ENCODE measurements at regions not wholly inside any gene's neighbourhood (a gene's known extent, or its start where the extent isn't known, plus 50 kb on each side); places are given as distances from the start of the nearest gene placed in this dataset.

DNA sequence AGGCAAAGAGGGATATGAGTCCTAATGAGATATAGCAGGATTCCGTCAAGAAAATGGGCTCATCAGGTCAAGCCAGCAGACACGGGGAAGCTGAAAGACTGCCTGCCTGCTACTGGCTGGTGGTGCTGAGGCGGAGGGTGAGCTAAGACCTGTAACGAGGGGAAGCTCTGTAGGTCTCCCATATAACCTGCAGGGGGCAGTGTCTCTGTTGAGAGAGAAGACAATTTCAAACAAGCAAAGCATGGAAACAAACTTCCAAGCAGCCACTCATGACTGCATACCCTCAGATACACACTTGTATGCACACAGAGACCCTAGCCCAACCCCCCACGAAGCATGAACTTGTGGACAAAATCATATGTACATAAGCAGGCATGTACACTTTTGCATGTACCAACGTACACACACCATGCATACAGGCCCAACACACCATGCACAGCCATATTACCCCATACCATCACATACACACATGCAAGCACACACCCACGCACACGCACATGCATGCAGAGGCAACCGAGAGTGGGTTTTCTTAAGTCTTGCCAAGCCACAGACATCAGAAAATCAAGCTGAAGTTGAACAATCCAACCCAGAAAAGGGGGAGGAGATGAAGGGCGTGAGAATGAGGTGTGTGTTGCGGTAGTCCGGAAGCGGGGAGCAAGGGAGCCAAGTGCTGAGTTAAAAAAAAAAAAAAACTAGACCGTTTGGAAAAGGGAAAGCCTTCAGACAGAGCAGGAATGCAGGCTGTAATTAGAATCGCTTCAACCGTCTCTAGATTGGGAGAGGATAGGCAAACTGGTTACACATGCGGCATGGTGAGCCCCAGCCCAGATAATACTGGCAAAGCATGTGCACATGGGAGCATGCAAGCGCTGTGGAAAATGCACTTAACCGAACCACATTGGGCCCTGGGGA, 71.0 kb downstream of the PJA1 start:
- Mint-ChIP-seq H3K4me1 (no peaks in the 10 kb centered on the region), H3K27ac (no peak overlapping the region), H3K9me3 (no peaks in the 10 kb centered on the region), H3K4me3 (no peak overlapping the region), H3K27me3 (no peaks in the 10 kb centered on the region), H3K36me3 (ENCODE audit: low read depth) (no peaks in the 10 kb centered on the region)
- DNase-seq (peak; percentile 4), ATAC-seq (no peak)

DNA sequence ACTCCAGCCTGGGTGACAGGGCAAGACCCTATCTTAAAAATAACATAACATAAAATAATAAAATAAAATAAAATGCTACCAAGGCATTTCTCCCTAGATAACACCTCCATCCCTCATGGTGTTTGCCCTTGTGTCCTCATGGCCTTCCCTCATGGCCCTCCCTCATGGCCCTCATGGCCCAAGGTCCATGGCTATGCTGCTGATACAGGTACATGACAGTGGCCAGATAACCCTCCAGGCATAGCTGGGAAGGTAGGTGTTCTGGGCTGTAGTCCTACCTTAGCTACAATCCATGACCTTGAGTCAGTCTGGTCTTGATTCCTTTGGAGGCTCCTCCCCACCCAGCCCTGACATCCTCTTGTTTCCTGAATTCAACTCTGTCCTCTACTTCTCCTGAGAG, 75.2 kb downstream of the PJA1 start:
- ATAC-seq: no peak
- H3K4me1 Mint-ChIP-seq: no peaks in the 10 kb centered on the region

DNA sequence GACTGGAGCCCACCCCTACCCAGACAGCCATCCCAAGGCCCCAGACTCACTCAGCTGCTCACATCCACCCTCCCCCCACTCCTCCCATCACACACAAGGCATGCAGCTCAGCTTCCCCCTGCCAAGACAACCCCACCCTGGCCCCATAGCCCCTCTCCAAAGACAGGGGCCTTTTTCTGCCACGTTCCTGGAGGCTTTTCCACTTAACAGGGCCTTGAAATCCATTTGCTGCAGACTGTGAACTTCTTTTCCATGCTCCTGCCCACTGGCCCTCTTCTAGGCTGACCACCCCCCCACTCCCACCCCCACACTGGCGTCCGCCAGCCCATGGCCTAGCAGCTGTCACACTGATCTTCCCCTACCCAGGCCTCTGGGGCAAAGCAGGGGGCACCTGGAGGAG, 76.0 kb downstream of the PJA1 start:
- no peak for DNase-seq
- no peak overlapping the region for H3K27ac Mint-ChIP-seq
- no peak for ATAC-seq
- H3K4me1 Mint-ChIP-seq: no peaks in the 10 kb centered on the region
- no peaks in the 10 kb centered on the region for H3K27me3 Mint-ChIP-seq
- H3K9me3 Mint-ChIP-seq: no peaks in the 10 kb centered on the region
- no peaks in the 10 kb centered on the region for H3K36me3 Mint-ChIP-seq (ENCODE audit: low read depth)
- no peak overlapping the region for H3K4me3 Mint-ChIP-seq

More for the DNA sequence above, 75.2 kb downstream of the PJA1 start:
- Mint-ChIP-seq H3K27me3 (no peaks in the 10 kb centered on the region), H3K4me3 (no peak overlapping the region), H3K27ac (no peak overlapping the region), H3K9me3 (no peaks in the 10 kb centered on the region), H3K36me3 (ENCODE audit: low read depth) (no peaks in the 10 kb centered on the region)
- DNase-seq: no peak

DNA sequence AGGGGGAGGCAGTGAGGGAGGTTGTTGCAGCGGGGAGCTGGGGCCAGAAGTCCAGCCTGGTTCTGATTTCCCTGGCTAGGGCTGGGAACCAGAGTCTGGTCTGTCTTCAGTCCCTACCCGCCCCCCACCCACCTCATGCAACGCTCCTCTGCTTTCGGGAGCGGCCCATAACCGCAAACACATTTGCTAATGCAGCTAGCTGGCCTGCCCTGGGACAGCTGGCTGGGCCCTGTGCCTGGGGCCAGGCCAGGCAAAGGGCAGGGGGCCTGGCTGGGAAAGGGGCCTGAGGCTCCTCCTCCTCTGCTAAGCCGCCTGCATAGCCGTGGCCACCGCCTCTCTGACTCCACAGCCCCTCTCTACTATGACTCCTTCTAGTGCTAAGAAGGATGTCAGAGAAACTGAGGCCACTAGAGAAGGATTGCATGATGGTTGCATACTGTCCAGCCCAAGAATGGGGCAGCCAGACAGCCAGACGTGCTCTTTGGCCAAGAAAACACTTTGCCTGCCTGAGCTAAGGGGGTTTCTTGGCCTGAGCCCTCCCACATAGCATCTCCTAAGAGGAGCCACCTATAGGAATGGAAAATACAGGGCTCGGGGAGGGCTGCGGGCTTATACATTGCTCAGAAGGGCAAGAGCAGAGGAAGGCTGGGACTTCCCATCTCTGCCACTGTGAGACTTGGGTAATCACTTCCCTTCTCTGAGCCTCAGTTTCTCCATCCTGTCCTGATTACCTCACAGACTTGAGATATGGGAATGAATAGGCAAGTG, 76.9 kb downstream of the PJA1 start:
- Mint-ChIP-seq H3K4me1 (no peaks in the 10 kb centered on the region), H3K27me3 (no peaks in the 10 kb centered on the region), H3K9me3 (no peaks in the 10 kb centered on the region), H3K36me3 (ENCODE audit: low read depth) (no peaks in the 10 kb centered on the region), H3K4me3 (no peak overlapping the region), H3K27ac (no peak overlapping the region)
- ATAC-seq (no peak), DNase-seq (no peak)

DNA sequence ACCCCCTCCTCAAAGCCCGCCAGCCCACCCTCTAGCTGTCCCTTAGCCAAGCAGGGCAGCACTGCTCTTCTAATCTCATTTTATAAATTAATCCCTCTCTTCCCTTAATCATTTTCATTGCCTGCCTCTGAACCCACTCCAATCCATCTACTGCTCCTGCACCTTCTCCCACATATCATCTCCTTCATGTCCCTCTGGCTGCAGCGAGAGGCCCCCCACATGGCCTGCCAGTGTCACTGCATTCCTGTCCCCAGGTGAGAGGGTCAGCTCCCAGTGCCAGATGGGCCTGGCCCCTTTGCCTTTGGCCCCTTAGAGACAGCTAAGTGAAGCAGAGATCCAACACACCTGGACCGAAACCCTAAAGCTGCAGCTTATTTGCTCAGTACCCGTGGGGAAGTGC, 79.4 kb downstream of the PJA1 start:
- no peaks in the 10 kb centered on the region for H3K27me3 Mint-ChIP-seq
- no peaks in the 10 kb centered on the region for H3K4me1 Mint-ChIP-seq
- DNase-seq (no peak), ATAC-seq (no peak)
- H3K36me3 Mint-ChIP-seq (ENCODE audit: low read depth): no peaks in the 10 kb centered on the region
- H3K4me3 Mint-ChIP-seq: no peak overlapping the region
- H3K9me3 Mint-ChIP-seq: no peaks in the 10 kb centered on the region
- no peak overlapping the region for H3K27ac Mint-ChIP-seq

DNA sequence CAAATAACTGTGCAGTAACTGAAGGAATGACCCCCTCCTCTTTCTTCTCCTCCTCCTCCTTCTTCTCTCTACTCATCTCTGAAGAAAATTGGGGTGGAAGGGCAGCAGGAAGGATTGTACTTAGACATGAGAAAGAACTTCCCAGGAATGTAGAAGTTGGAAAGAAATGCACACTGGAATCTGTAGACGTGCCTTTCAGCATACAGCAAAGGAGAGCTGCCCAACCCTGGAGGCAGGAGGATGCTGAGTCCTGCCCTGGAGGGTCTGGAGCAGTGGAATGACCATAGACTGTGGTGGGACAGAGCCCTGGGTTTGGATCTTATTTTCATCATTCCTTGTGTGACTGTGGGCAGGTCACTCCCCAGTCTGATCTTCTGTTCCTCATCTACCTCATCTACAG, 80.1 kb downstream of the PJA1 start:
- ATAC-seq (no peak), DNase-seq (no peak)
- Mint-ChIP-seq H3K4me3 (no peak overlapping the region), H3K36me3 (ENCODE audit: low read depth) (no peaks in the 10 kb centered on the region), H3K9me3 (no peaks in the 10 kb centered on the region), H3K27ac (no peak overlapping the region), H3K27me3 (no peaks in the 10 kb centered on the region), H3K4me1 (no peaks in the 10 kb centered on the region)

DNA sequence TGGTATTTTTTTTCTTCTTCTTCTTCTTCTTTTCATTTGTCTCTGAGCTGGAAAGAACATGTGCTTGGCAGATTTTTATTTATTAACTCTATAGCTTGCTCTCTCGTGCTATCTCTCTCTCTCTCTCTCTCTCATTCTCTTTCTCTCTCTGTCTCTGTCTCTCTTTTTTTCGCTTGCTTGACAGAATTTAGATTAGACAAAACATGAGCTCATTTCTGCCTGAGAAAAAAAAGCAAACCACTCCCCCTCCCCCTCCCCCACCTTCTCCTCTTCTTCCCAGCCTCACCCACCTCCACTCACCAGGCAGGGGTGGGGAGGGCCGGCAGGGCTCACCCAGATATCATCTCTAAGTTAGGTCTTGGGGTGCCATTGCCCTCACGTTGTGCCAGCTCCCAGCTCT, 81.5 kb downstream of the PJA1 start:
- Mint-ChIP-seq H3K27ac (no peak overlapping the region), H3K36me3 (ENCODE audit: low read depth) (no peaks in the 10 kb centered on the region), H3K4me1 (no peaks in the 10 kb centered on the region), H3K4me3 (no peak overlapping the region), H3K9me3 (no peaks in the 10 kb centered on the region), H3K27me3 (no peaks in the 10 kb centered on the region)
- ATAC-seq: no peak
- no peak for DNase-seq

DNA sequence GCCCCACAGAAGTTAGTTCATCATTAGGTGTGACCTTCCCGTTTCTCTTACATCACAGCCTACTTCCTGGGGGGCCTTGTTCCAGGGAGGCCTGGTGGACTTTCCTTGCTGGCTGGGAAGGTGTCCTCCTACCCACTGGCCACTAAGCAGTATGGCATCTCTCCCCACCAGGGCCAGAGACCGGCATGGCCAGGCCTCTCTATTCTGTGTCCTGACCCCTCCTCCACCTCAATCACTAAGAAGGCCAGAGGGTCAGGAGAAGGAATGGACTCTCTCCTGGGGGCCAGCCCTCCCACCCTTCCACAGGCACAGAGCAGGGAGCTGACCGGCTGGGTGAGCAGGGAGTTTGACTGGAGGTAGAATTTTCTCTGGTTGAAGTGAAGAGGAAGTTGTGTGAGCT, 81.9 kb downstream of the PJA1 start:
- no peak overlapping the region for H3K4me3 Mint-ChIP-seq
- DNase-seq (no peak), ATAC-seq (no peak)
- H3K9me3 Mint-ChIP-seq: no peaks in the 10 kb centered on the region
- no peaks in the 10 kb centered on the region for H3K36me3 Mint-ChIP-seq (ENCODE audit: low read depth)
- H3K27me3 Mint-ChIP-seq: no peaks in the 10 kb centered on the region
- no peak overlapping the region for H3K27ac Mint-ChIP-seq
- H3K4me1 Mint-ChIP-seq: no peaks in the 10 kb centered on the region

DNA sequence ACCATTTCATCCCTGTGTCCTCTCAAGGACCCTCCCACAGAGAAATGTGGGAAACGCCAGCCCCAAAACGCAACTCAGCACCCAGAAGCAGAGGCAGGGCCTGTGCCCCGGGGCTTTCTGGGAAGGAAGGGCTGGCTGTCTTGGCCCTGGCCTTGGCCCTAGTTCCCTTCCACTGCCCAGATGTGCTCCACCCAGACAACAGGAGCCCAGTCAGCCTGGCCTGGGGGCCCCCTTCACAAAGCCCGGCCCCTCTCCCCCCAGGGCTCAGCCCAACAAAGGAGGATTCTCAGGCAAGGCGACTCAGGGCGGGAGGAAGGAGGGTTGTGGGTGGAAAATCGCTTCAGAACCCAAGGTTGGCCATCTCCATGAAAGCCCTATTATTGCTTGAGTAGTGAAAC, 82.5 kb downstream of the PJA1 start:
- Mint-ChIP-seq H3K4me1 (no peaks in the 10 kb centered on the region), H3K27ac (no peak overlapping the region), H3K4me3 (no peak overlapping the region), H3K27me3 (no peaks in the 10 kb centered on the region), H3K36me3 (ENCODE audit: low read depth) (no peaks in the 10 kb centered on the region), H3K9me3 (no peaks in the 10 kb centered on the region)
- ATAC-seq (no peak), DNase-seq (no peak)

DNA sequence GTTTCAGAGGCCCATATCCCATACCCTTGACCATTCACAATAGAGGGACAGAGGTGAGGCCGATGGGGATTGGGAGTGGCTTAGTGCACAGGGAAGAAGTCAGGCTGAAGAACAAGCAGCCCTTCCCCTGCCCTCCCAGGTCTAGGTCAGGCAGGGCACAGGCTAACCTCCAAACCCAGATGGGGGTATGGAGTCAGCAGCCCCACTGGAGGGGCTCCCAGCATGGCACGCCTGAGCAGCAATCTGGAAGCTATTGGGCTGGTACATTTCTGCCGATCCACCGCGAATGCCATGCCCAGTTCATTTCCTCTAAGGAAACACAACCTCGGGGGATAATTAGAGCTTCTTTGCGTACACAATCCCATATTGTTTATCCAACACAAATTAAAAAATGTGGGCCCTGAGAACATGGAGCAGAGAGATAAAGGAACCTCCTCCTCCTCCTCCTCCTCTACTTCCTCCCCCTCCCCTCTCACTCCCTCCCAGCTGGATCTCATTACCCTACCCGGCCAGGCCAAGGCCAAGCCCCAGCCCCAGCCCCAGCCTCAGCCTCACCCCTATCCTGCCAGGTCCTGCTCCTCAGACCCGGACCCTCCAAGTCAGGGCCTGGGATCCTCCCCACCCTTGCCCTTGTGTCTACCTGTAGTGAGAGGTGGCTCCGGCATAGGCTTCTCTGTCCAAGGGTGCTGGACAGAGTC, 83.0 kb downstream of the PJA1 start:
- H3K27ac Mint-ChIP-seq: no peak overlapping the region
- H3K27me3 Mint-ChIP-seq: no peaks in the 10 kb centered on the region
- H3K36me3 Mint-ChIP-seq (ENCODE audit: low read depth): no peaks in the 10 kb centered on the region
- H3K9me3 Mint-ChIP-seq: no peaks in the 10 kb centered on the region
- no peaks in the 10 kb centered on the region for H3K4me1 Mint-ChIP-seq
- no peak for DNase-seq
- no peak overlapping the region for H3K4me3 Mint-ChIP-seq
- no peak for ATAC-seq

DNA sequence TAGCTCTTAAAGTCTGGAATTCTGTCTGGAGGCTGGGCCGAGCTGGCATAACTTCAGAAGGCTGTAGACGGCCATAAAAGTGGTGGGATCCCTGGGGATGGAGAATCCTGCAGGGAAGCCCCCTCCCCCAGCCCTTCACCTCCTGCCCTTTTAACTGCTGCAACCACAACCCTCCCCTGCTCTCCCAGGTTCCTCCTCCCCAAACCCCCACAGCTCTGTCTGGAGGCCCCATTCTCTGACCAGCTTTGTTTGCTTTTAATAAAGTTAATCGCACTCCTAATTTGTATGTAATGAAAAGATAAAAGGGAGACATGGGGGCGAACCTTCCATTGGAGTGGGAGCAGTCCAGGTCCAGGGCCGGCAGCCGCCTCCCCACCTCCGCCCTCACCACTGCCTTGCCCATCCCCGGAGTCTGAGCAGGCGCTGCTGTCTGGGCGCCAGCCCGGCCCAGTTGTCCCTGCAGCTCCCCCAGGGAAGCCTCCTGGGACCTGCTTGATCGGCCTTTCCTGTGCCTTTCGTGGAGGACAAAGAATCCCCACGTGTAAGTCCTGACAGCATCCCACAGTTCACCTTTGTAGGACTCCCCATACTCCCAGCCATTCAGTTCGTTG, 84.3 kb downstream of the PJA1 start:
- Mint-ChIP-seq H3K4me1 (no peaks in the 10 kb centered on the region), H3K36me3 (ENCODE audit: low read depth) (no peaks in the 10 kb centered on the region), H3K27me3 (no peaks in the 10 kb centered on the region), H3K4me3 (no peak overlapping the region), H3K27ac (no peak overlapping the region), H3K9me3 (no peaks in the 10 kb centered on the region)
- ATAC-seq: no peak
- DNase-seq: no peak

DNA sequence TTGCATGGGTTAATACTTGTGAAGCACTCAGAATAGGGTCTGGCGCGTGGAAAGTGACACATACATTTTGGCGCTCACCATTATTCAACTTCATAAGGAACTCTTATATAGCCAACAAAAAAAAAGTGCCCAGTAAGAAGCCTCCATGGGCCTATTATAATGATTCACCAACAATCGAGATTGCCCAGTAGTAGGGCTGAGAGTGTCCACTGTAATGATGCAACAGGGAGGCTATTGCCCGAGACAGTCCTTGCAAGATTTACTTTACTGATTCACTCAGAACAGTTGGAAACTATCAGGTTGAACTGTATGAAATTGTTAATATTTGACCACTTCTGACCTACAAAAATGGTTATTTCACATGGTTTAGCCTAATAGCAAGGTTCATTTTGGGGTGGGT, 86.0 kb downstream of the PJA1 start:
- Mint-ChIP-seq H3K27ac (no peak overlapping the region), H3K9me3 (no peaks in the 10 kb centered on the region), H3K4me3 (no peak overlapping the region), H3K36me3 (ENCODE audit: low read depth) (no peaks in the 10 kb centered on the region), H3K27me3 (no peaks in the 10 kb centered on the region), H3K4me1 (no peaks in the 10 kb centered on the region)
- DNase-seq (no peak), ATAC-seq (no peak)

DNA sequence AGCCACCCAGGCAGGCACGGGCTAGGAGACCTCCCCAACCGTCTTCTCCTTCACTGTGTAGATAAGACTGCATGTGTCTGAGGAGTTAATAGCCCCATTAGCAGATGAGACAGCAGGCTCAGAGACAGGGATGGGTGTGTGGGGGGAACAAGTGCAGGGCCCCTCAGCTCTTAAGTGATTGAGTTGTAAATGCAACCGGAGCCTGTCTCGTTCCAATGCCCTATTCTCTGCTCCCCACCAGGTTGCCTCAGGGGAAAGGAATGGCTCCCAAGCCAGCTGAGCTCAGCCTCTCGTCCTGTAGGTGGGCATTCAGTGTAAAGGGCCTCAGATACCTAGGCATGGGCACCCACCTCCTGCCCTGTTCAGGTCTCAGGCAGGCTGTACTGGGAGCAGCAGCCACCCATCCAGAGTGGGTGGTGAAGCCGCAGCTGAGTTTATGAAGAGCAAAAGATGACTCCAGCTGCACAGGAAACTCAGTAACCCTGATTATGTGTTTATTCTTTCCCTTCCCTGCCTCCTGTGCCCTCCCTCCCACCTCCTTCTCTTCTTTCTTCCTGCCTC, 87.3 kb downstream of the PJA1 start:
- Mint-ChIP-seq H3K27ac (no peak overlapping the region), H3K27me3 (no peaks in the 10 kb centered on the region), H3K4me3 (no peak overlapping the region), H3K36me3 (ENCODE audit: low read depth) (no peaks in the 10 kb centered on the region), H3K4me1 (no peaks in the 10 kb centered on the region), H3K9me3 (no peaks in the 10 kb centered on the region)
- DNase-seq: no peak
- ATAC-seq: no peak

DNA sequence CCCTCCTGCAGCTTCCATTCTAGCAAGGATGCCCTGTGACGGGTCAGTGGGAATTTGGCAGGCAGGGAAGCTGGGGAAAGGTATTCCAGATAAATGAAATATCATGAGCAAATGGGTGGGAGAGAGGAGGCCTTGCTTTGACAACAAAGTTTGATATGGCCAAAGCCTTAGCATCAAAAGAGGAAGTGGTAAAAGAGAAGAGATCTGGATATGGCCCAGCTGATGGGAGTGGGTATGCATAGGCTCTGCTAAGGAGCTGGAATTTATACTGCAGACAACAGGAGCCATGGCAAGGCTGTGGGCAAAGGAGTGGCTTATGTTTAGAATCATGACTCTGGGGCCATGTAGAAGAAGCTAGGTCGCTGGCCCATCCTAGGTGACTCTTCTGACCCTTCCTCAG, 89.2 kb downstream of the PJA1 start:
- Mint-ChIP-seq H3K9me3 (no peaks in the 10 kb centered on the region), H3K27me3 (no peaks in the 10 kb centered on the region), H3K4me1 (no peaks in the 10 kb centered on the region), H3K27ac (no peak overlapping the region), H3K4me3 (no peak overlapping the region), H3K36me3 (ENCODE audit: low read depth) (no peaks in the 10 kb centered on the region)
- ATAC-seq: no peak
- DNase-seq: no peak
